Lower leg skin (tissue), 4 donors: ENCODE measurements at regions not wholly inside any gene's neighbourhood (a gene's known extent, or its start where the extent isn't known, plus 50 kb on each side); places are given as distances from the start of the nearest gene placed in this dataset.

Source experiments
- DNase-seq, 2 donors: peaks; one replicate each; pipeline ENCODE4 v3.0.0-alpha.2; 2019; ENCODE audit warnings: low spot score in 2 of 2
- H3K4me3 ChIP-seq: fragments of 200-600 bp; sonication (generic); 2 replicates; pipeline ENCODE4 v1.5.1; 2017; ENCODE audit warnings: mild to moderate bottlenecking, low read depth; ENCODE audit not compliant: poor library complexity, severe bottlenecking
- CTCF ChIP-seq, 3 donors: fragments of 450-650 bp; IDR thresholded peaks; one replicate each; pipeline ENCODE4 v1.5.1; 2016; ENCODE audit warnings: antibody characterized with exemption in 3 of 3, mild to moderate bottlenecking in 3 of 3, moderate library complexity in 2 of 3
- POLR2A ChIP-seq, 2 donors: fragments of 450-650 bp; IDR thresholded peaks; one replicate each; pipeline ENCODE4 v1.6.1; 2016 to 2017; ENCODE audit warnings: antibody characterized with exemption in 2 of 2, mild to moderate bottlenecking in 1 of 2, moderate library complexity in 1 of 2
- WGBS, 2 donors: methylation state at CpG; one replicate each; pipeline ENCODE4 v1.1.5; 2018; 5-methylcytosine and 5-hydroxymethylcytosine counted together
- intact Hi-C: fragments of 100-400 bp; cut with DNase I; formaldehyde crosslinking; loops from one replicate; pipeline ENCODE4 v1.15.0; 2023; ENCODE audit warnings: low total_unique reads

- intact Hi-C loops: no loop called here
- no peak overlapping the region for H3K4me3 ChIP-seq
- TF ChIP-seq POLR2A (IDR thresholded peaks at IDR 0.05): no peak
- TF ChIP-seq CTCF (IDR thresholded peaks at IDR 0.05): no peak
- no peak for DNase-seq
- WGBS, 2 donors: 44 to 60% methylated on average over 3 of the region's 3 CpGs
Measured at GRCh38 chr3:25355998-25356397, 72.1 kb upstream of the RARB start.

GRCh38 chr3:25362118-25362517 is 65.9 kb upstream of the RARB start:
- 91 to 92% methylated on average over 7 of the region's 7 CpGs for WGBS, 2 donors
- intact Hi-C loops: no loop called here
- DNase-seq: no peak
- H3K4me3 ChIP-seq: no peak overlapping the region
- TF ChIP-seq POLR2A (IDR thresholded peaks at IDR 0.05) (no peak), CTCF (IDR thresholded peaks at IDR 0.05) (no peak)

GRCh38 chr3:25365636-25366035 is 62.4 kb upstream of the RARB start:
- intact Hi-C loops: no loop called here
- TF ChIP-seq POLR2A (IDR thresholded peaks at IDR 0.05) (no peak), CTCF (IDR thresholded peaks at IDR 0.05) (no peak)
- WGBS, 2 donors: 71 to 78% methylated on average over 1 of the region's 1 CpG
- H3K4me3 ChIP-seq: no peak overlapping the region
- DNase-seq: no peak

- H3K4me3 ChIP-seq: no peak overlapping the region
- intact Hi-C loops: no loop called here
- WGBS, 2 donors: 88 to 97% methylated on average over 1 of the region's 1 CpG
- DNase-seq: no peak
- TF ChIP-seq POLR2A (IDR thresholded peaks at IDR 0.05): no peak
- TF ChIP-seq CTCF (IDR thresholded peaks at IDR 0.05): no peak
Measured at GRCh38 chr3:25367025-25367424, 61.0 kb upstream of the RARB start.

- no peak for TF ChIP-seq CTCF (IDR thresholded peaks at IDR 0.05)
- TF ChIP-seq POLR2A (IDR thresholded peaks at IDR 0.05): no peak
- 41 to 50% methylated on average over 3 of the region's 3 CpGs for WGBS, 2 donors
- no peak overlapping the region for H3K4me3 ChIP-seq
- DNase-seq: no peak
- intact Hi-C loops: no loop called here
Measured at GRCh38 chr3:25372167-25372566, 55.9 kb upstream of the RARB start.

- no peak for DNase-seq
- no peak overlapping the region for H3K4me3 ChIP-seq
- 57 to 59% methylated on average over 4 of the region's 4 CpGs for WGBS, 2 donors
- no peak for TF ChIP-seq POLR2A (IDR thresholded peaks at IDR 0.05)
- intact Hi-C loops: no loop called here
Measured at GRCh38 chr3:25376340-25376739, 51.7 kb upstream of the RARB start.
